ENCODE measurements at regions not wholly inside any gene's neighbourhood (a gene's known extent, or its start where the extent isn't known, plus 50 kb on each side); places are given as distances from the start of the nearest gene placed in this dataset.

- no peak for TF ChIP-seq EZH2 (IDR thresholded peaks at IDR 0.05)
- TF ChIP-seq POLR2AphosphoS5 (IDR thresholded peaks at IDR 0.05; ENCODE audit: borderline replicate concordance, low read depth, low read length) = peak; percentile 56; the same call in 1 of the 2 replicates
Measured at GRCh38 chr13:73334445-73334844, 275.6 kb downstream of the KLF5 start.

Data from SK-N-MC (cell line).